Brain microvascular endothelial cell (primary cell): ENCODE measurements at regions not wholly inside any gene's neighbourhood (a gene's known extent, or its start where the extent isn't known, plus 50 kb on each side); places are given as distances from the start of the nearest gene placed in this dataset.
A peak's percentile ranks its signal among the peaks of the same experiment; 100 is the strongest.
"Not testable (repeated sequence)": the region's sequence is repeated elsewhere in the genome, so short reads cannot be mapped to it uniquely, and the experiment has no call there.

Experiments
- DNase-seq: peaks from one replicate; pipeline ENCODE4 v3.0.0-alpha.2; 2020
- H3K27ac ChIP-seq: fragments of 250-450 bp; sonication (Bioruptor Pico); 2 replicates; pipeline ENCODE4 v1.5.1; 2020; ENCODE audit warnings: mild to moderate bottlenecking, moderate library complexity
- H3K27me3 ChIP-seq: fragments of 250-450 bp; sonication (Bioruptor Pico); replicated peaks from 2 replicates; pipeline ENCODE4 v1.5.1; 2020; ENCODE audit warnings: mild to moderate bottlenecking
- H3K36me3 ChIP-seq: fragments of 250-450 bp; sonication (Bioruptor Pico); replicated peaks from 2 replicates; pipeline ENCODE4 v1.5.1; 2020; ENCODE audit warnings: mild to moderate bottlenecking
- H3K4me3 ChIP-seq: 2 replicates; pipeline ENCODE4 v1.5.1; 2011; ENCODE audit warnings: low read depth, mild to moderate bottlenecking, control low read depth, low read length, moderate library complexity
- in situ Hi-C: cut with HindIII; loops from 2 replicates; pipeline ENCODE4 v1.10.0; 2017; ENCODE audit warnings: low sequenced_read_pairs, low pct_ligation_motif_present
- TF ChIP-seq, protein P1 (sequence below): IDR thresholded peaks from 2 replicates; pipeline ENCODE4 v1.5.1; 2011; ENCODE audit warnings: low read depth, mild to moderate bottlenecking, moderate library complexity, low read length, control low read depth, inconsistent platforms; ENCODE audit errors: missing control alignments

GRCh38 chr22:49400136-49400940 is 427.3 kb downstream of the BRD1 start:
- H3K4me3 ChIP-seq: no peak overlapping the region
- TF ChIP-seq, protein P1, sequence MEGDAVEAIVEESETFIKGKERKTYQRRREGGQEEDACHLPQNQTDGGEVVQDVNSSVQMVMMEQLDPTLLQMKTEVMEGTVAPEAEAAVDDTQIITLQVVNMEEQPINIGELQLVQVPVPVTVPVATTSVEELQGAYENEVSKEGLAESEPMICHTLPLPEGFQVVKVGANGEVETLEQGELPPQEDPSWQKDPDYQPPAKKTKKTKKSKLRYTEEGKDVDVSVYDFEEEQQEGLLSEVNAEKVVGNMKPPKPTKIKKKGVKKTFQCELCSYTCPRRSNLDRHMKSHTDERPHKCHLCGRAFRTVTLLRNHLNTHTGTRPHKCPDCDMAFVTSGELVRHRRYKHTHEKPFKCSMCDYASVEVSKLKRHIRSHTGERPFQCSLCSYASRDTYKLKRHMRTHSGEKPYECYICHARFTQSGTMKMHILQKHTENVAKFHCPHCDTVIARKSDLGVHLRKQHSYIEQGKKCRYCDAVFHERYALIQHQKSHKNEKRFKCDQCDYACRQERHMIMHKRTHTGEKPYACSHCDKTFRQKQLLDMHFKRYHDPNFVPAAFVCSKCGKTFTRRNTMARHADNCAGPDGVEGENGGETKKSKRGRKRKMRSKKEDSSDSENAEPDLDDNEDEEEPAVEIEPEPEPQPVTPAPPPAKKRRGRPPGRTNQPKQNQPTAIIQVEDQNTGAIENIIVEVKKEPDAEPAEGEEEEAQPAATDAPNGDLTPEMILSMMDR: no peak
- H3K27ac ChIP-seq: peak overlapping the region; percentile 9
- in situ Hi-C loops: no loop called here
- H3K27me3 ChIP-seq: no peaks in the 10 kb centered on the region
- DNase-seq: peak; percentile 27
- H3K36me3 ChIP-seq: no peaks in the 10 kb centered on the region

GRCh38 chr22:49398646-49399045 is 429.0 kb downstream of the BRD1 start:
- DNase-seq: no peak
- H3K27ac ChIP-seq: no peak overlapping the region
- no peaks in the 10 kb centered on the region for H3K27me3 ChIP-seq
- H3K4me3 ChIP-seq: no peak overlapping the region
- in situ Hi-C loops: no loop called here
- TF ChIP-seq, protein P1: no peak
- no peaks in the 10 kb centered on the region for H3K36me3 ChIP-seq

DNA sequence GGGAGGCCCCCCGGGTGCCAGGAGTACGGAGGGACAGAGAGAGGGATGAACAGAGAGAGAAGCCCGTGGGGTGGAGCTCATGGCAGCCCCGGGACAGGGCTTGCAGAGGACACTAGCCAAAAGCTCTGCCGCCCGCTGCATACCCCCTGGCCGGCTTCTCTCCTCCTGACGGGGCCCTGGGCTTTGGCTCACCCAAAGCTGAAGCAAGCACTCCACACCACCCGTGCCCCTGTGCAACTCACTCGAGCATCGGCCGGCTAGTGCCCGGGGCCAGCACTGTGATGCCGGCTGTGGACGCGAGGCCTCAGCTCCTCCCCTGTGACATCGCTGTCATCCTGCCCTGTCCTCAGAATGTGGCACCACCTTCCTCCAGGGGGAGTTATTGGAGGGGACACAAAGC is 429.6 kb downstream of the BRD1 start:
- DNase-seq: no peak
- H3K27me3 ChIP-seq: no peaks in the 10 kb centered on the region
- TF ChIP-seq, protein P1: no peak
- no peak overlapping the region for H3K4me3 ChIP-seq
- H3K27ac ChIP-seq: no peak overlapping the region
- H3K36me3 ChIP-seq: no peaks in the 10 kb centered on the region
- in situ Hi-C loops: no loop called here

DNA sequence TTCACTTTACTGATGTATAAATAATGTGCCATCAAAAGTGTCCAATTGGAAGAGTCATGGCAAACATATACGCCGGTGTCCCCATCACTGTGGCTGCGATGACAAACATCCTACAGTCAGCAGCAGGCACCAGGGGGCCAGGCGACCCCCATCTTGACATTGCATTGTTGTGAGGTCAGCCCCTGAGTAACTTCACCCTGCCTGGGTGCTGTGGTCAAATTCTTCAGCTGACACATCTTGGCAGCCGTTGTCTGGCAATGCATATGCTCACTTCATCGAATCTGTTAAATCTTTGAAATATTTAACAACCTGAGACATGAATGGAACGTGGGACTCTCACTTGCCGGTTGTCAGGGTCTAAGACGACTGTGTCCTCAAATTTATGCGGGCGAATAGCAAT is 430.9 kb downstream of the BRD1 start:
- peak; percentile 9 for DNase-seq
- in situ Hi-C loops: no loop called here
- H3K4me3 ChIP-seq: no peak overlapping the region
- H3K36me3 ChIP-seq: no peaks in the 10 kb centered on the region
- H3K27ac ChIP-seq: no peak overlapping the region
- H3K27me3 ChIP-seq: no peaks in the 10 kb centered on the region
- TF ChIP-seq, protein P1: no peak

DNA sequence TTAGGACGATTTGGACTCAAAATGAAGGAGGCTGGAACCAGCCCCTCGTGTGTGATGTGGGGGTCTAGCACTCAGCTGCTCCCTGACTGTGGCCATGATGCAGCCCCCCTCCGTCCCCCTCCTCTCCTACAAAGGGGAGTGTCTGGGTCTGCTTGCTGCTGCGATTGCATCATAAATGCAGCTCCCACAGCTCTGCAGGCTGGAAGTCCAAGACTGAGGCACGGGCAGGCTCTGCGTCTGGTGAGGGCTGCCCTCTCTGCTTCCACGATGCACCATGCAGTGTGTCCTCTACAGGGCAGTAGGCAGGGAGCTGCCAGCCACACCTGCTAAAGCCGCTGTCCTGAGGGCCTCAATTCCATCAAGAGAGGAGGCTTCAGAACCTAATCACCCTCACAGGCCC is 432.1 kb downstream of the BRD1 start:
- Histone ChIP-seq H3K27ac (no peak overlapping the region), H3K36me3 (no peaks in the 10 kb centered on the region), H3K4me3 (no peak overlapping the region), H3K27me3 (no peaks in the 10 kb centered on the region)
- TF ChIP-seq, protein P1: no peak
- no peak for DNase-seq
- in situ Hi-C loops: no loop called here

DNA sequence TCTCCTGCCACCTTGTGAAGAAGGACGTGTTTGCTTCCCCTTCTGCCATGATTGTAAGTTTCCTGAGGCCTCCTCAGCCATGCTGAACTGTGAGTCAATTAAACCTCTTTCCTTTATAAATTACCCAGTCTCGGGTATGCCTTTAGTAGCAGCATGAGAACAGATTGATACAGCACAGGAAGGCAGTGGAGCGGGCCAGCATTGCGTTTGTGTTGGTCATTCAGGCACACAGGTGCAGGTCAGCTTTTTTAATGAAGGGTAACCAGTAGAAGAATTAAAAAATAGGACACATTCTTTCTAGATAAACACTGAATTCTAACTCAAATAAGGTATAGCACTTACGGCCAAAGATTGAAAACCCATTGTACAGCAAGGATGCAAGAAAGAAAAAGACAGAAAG is 432.6 kb downstream of the BRD1 start:
- H3K27ac ChIP-seq, H3K27me3 ChIP-seq, H3K4me3 ChIP-seq, in situ Hi-C loops, DNase-seq, H3K36me3 ChIP-seq: not testable (repeated sequence)
